ENCODE measurements at regions not wholly inside any gene's neighbourhood (a gene's known extent, or its start where the extent isn't known, plus 50 kb on each side); places are given as distances from the start of the nearest gene placed in this dataset.

GRCh38 chr11:131240421-131240820 is 130.0 kb upstream of the NTM start:
- no peak overlapping the region for H3K4me3 ChIP-seq
- no peak for TF ChIP-seq CTCF (IDR thresholded peaks at IDR 0.05)
- H3K27me3 ChIP-seq = no peaks in the 10 kb centered on the region
- H3K4me1 ChIP-seq = no peaks in the 10 kb centered on the region
- no peak for DNase-seq (ENCODE audit: low spot score)
- H3K9me3 ChIP-seq = no peaks in the 10 kb centered on the region
- no peaks in the 10 kb centered on the region for H3K36me3 ChIP-seq
- no peak overlapping the region for H3K27ac ChIP-seq

GRCh38 chr11:131242476-131243000 is 127.9 kb upstream of the NTM start:
- H3K27me3 ChIP-seq = no peaks in the 10 kb centered on the region
- no peaks in the 10 kb centered on the region for H3K4me1 ChIP-seq
- no peaks in the 10 kb centered on the region for H3K9me3 ChIP-seq
- H3K36me3 ChIP-seq = no peaks in the 10 kb centered on the region
- DNase-seq (ENCODE audit: low spot score) = no peak
- no peak overlapping the region for H3K27ac ChIP-seq
- no peak for TF ChIP-seq CTCF (IDR thresholded peaks at IDR 0.05)
- no peak overlapping the region for H3K4me3 ChIP-seq

GRCh38 chr11:131246156-131246555 is 124.3 kb upstream of the NTM start:
- no peak for DNase-seq (ENCODE audit: low spot score)
- no peaks in the 10 kb centered on the region for H3K9me3 ChIP-seq
- no peaks in the 10 kb centered on the region for H3K4me1 ChIP-seq
- TF ChIP-seq CTCF (IDR thresholded peaks at IDR 0.05) = no peak
- H3K4me3 ChIP-seq = no peak overlapping the region
- H3K36me3 ChIP-seq = no peaks in the 10 kb centered on the region
- no peak overlapping the region for H3K27ac ChIP-seq
- H3K27me3 ChIP-seq = no peaks in the 10 kb centered on the region

- H3K36me3 ChIP-seq = no peaks in the 10 kb centered on the region
- H3K27ac ChIP-seq = no peak overlapping the region
- H3K27me3 ChIP-seq = no peaks in the 10 kb centered on the region
- peak; percentile 29 to 62 for TF ChIP-seq CTCF (IDR thresholded peaks at IDR 0.05)
- H3K9me3 ChIP-seq = no peaks in the 10 kb centered on the region
- no peak overlapping the region for H3K4me3 ChIP-seq
- H3K4me1 ChIP-seq = no peaks in the 10 kb centered on the region
- no peak for DNase-seq (ENCODE audit: low spot score)
Measured at GRCh38 chr11:131246663-131247062, 123.8 kb upstream of the NTM start.

- Histone ChIP-seq H3K27ac (no peak overlapping the region), H3K4me3 (no peak overlapping the region), H3K4me1 (no peaks in the 10 kb centered on the region), H3K9me3 (no peaks in the 10 kb centered on the region), H3K27me3 (no peaks in the 10 kb centered on the region), H3K36me3 (no peaks in the 10 kb centered on the region)
- TF ChIP-seq CTCF (IDR thresholded peaks at IDR 0.05) = no peak
- DNase-seq (ENCODE audit: low spot score) = no peak
Measured at GRCh38 chr11:131248588-131248987, 121.8 kb upstream of the NTM start.

GRCh38 chr11:131253142-131253655 is 117.2 kb upstream of the NTM start:
- Histone ChIP-seq H3K4me1 (no peaks in the 10 kb centered on the region), H3K36me3 (no peaks in the 10 kb centered on the region), H3K9me3 (no peaks in the 10 kb centered on the region), H3K27me3 (no peaks in the 10 kb centered on the region), H3K4me3 (no peak overlapping the region), H3K27ac (no peak overlapping the region)
- TF ChIP-seq CTCF (IDR thresholded peaks at IDR 0.05) = no peak
- no peak for DNase-seq (ENCODE audit: low spot score)

All from right atrium auricular region (tissue), 2 donors.